ENCODE measurements at regions not wholly inside any gene's neighbourhood (a gene's known extent, or its start where the extent isn't known, plus 50 kb on each side); places are given as distances from the start of the nearest gene placed in this dataset.

- no peak for DNase-seq (ENCODE audit: low read depth)
Observed at GRCh38 chr10:129285459-129285858, 181.6 kb upstream of the MGMT start.

GRCh38 chr10:129288999-129289584 lies 177.9 kb upstream of the MGMT start:
- no peak for DNase-seq (ENCODE audit: low read depth)

GRCh38 chr10:129293991-129294700 lies 172.9 kb upstream of the MGMT start:
- no peak for DNase-seq (ENCODE audit: low read depth)

- DNase-seq (ENCODE audit: low read depth), result no peak
Observed at GRCh38 chr10:129294944-129295343, 172.1 kb upstream of the MGMT start.

GRCh38 chr10:129305046-129305445 lies 162.0 kb upstream of the MGMT start:
- no peak for DNase-seq (ENCODE audit: low read depth)

- DNase-seq (ENCODE audit: low read depth), result no peak
Observed at GRCh38 chr10:129307141-129307540, 159.9 kb upstream of the MGMT start.

GRCh38 chr10:129308953-129309564 lies 158.0 kb upstream of the MGMT start:
- no peak for DNase-seq (ENCODE audit: low read depth)

- DNase-seq (ENCODE audit: low read depth), result no peak
Observed at GRCh38 chr10:129309565-129309964, 157.5 kb upstream of the MGMT start.

GRCh38 chr10:129310881-129311280 lies 156.2 kb upstream of the MGMT start:
- DNase-seq (ENCODE audit: low read depth), result no peak

- no peak for DNase-seq (ENCODE audit: low read depth)
Observed at GRCh38 chr10:129319934-129320333, 147.1 kb upstream of the MGMT start.

GRCh38 chr10:129320340-129320739 lies 146.7 kb upstream of the MGMT start:
- DNase-seq (ENCODE audit: low read depth), result no peak

- no peak for DNase-seq (ENCODE audit: low read depth)
Observed at GRCh38 chr10:129321727-129322126, 145.3 kb upstream of the MGMT start.

GRCh38 chr10:129322933-129323820 lies 143.9 kb upstream of the MGMT start:
- DNase-seq (ENCODE audit: low read depth), result no peak

- DNase-seq (ENCODE audit: low read depth), result no peak
Observed at GRCh38 chr10:129323879-129324278, 143.2 kb upstream of the MGMT start.

- DNase-seq (ENCODE audit: low read depth), result no peak
Observed at GRCh38 chr10:129325893-129326292, 141.1 kb upstream of the MGMT start.

- DNase-seq (ENCODE audit: low read depth), result no peak
Observed at GRCh38 chr10:129328546-129328945, 138.5 kb upstream of the MGMT start.

- no peak for DNase-seq (ENCODE audit: low read depth)
Observed at GRCh38 chr10:129329385-129330055, 137.5 kb upstream of the MGMT start.

- DNase-seq (ENCODE audit: low read depth), result no peak
Observed at GRCh38 chr10:129330211-129330610, 136.8 kb upstream of the MGMT start.

- no peak for DNase-seq (ENCODE audit: low read depth)
Observed at GRCh38 chr10:129331207-129331838, 135.7 kb upstream of the MGMT start.

GRCh38 chr10:129331839-129332220 lies 135.2 kb upstream of the MGMT start:
- no peak for DNase-seq (ENCODE audit: low read depth)

GRCh38 chr10:129332476-129332875 lies 134.6 kb upstream of the MGMT start:
- DNase-seq (ENCODE audit: low read depth), result no peak

- DNase-seq (ENCODE audit: low read depth), result no peak
Observed at GRCh38 chr10:129333706-129334105, 133.3 kb upstream of the MGMT start.
